Esophagus muscularis mucosa (tissue), 4 donors: ENCODE measurements at regions not wholly inside any gene's neighbourhood (a gene's known extent, or its start where the extent isn't known, plus 50 kb on each side); places are given as distances from the start of the nearest gene placed in this dataset.

ENCODE experiments used
- DNase-seq: peaks from one replicate; pipeline ENCODE4 v3.0.0-alpha.2; 2017; ENCODE audit errors: extremely low spot score
- H3K27ac ChIP-seq, 4 donors: fragments of 200-600 bp; sonication (generic); replicated peaks in 1 of 4; 1 replicate in 3 of 4; 2 replicates in 1 of 4; pipeline ENCODE4 v1.5.1; 2016 to 2019; ENCODE audit warnings: mild to moderate bottlenecking in 1 of 4
- H3K27me3 ChIP-seq, 4 donors: fragments of 200-600 bp; sonication (generic); one replicate each; pipeline versions ENCODE4 v1.5.1 to v1.6.0; 2016 to 2019
- H3K36me3 ChIP-seq, 4 donors: fragments of 200-600 bp; sonication (generic); one replicate each; pipeline ENCODE4 v1.5.1; 2016 to 2019
- H3K4me1 ChIP-seq, 4 donors: fragments of 200-600 bp; sonication (generic); one replicate each; pipeline ENCODE4 v1.5.1; 2016 to 2019
- H3K4me3 ChIP-seq, 4 donors: fragments of 200-600 bp; sonication (generic); 1 replicate in 2 of 4; 2 replicates in 2 of 4; pipeline ENCODE4 v1.5.1; 2016 to 2019; ENCODE audit warnings: mild to moderate bottlenecking in 4 of 4, moderate library complexity in 1 of 4
- H3K9me3 ChIP-seq, 4 donors: fragments of 200-600 bp; sonication (generic); 1 replicate in 3 of 4; 2 replicates in 1 of 4; pipeline ENCODE4 v1.5.1; 2016 to 2019
- EP300 ChIP-seq: sonication (generic); formaldehyde crosslinking; IDR thresholded peaks from one replicate; pipeline ENCODE4 v1.6.1; 2017; ENCODE audit warnings: antibody characterized with exemption
- POLR2A ChIP-seq: fragments of 450-650 bp; IDR thresholded peaks from one replicate; pipeline ENCODE4 v1.6.1; 2017; ENCODE audit warnings: antibody characterized with exemption, moderate library complexity, mild to moderate bottlenecking, low read depth
- POLR2AphosphoS5 ChIP-seq, 2 donors: sonication (generic); formaldehyde crosslinking; IDR thresholded peaks; one replicate each; pipeline ENCODE4 v1.6.1; 2017; ENCODE audit warnings: antibody characterized with exemption in 2 of 2
- WGBS: methylation state at CpG from one replicate; pipeline ENCODE4 v1.1.5; 2018; 5-methylcytosine and 5-hydroxymethylcytosine counted together
- intact Hi-C: fragments of 100-400 bp; cut with DNase I; formaldehyde crosslinking; loops from one replicate; pipeline ENCODE4 v1.15.1; 2023
- TF ChIP-seq, protein P1 (sequence below), 3 experiments: fragments of 200-600 bp in 2 of 3; fragments of 450-650 bp in 1 of 3; sonication (generic) in 2 of 3; IDR thresholded peaks; one replicate each; pipeline ENCODE4 v1.5.1; 2017 to 2019; ENCODE audit warnings: antibody characterized with exemption in 3 of 3, mild to moderate bottlenecking in 2 of 3, moderate library complexity in 1 of 3

DNA sequence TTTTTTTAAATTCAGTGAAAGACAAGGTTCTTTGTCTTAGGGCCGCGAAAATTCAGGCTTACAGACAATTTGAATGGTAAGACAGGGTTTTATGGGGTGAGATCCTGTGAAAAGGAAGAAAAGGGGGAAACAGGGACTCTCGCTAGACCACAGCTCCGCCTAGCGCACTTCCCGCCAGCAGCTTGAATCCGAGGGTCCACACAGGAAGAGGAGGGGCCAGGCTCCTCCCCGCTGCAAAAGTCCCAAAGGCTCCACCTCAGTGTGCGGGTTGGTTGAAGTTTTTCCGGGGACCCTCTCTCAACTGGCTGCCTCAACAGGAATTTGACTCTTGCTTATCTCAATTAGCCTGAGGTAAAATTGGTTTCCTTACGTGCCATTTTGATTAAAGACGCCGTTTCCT, 950.9 kb upstream of the CNTN5 start:
- no peaks in the 10 kb centered on the region for H3K4me1 ChIP-seq
- intact Hi-C loops = no loop called here
- no peaks in the 10 kb centered on the region for H3K9me3 ChIP-seq
- DNase-seq = no peak
- no peaks in the 10 kb centered on the region for H3K36me3 ChIP-seq
- WGBS = 89% methylated on average over 13 of the region's 13 CpGs
- no peak overlapping the region for H3K4me3 ChIP-seq
- H3K27ac ChIP-seq = no peak overlapping the region
- H3K27me3 ChIP-seq = no peaks in the 10 kb centered on the region
- TF ChIP-seq, protein P1, sequence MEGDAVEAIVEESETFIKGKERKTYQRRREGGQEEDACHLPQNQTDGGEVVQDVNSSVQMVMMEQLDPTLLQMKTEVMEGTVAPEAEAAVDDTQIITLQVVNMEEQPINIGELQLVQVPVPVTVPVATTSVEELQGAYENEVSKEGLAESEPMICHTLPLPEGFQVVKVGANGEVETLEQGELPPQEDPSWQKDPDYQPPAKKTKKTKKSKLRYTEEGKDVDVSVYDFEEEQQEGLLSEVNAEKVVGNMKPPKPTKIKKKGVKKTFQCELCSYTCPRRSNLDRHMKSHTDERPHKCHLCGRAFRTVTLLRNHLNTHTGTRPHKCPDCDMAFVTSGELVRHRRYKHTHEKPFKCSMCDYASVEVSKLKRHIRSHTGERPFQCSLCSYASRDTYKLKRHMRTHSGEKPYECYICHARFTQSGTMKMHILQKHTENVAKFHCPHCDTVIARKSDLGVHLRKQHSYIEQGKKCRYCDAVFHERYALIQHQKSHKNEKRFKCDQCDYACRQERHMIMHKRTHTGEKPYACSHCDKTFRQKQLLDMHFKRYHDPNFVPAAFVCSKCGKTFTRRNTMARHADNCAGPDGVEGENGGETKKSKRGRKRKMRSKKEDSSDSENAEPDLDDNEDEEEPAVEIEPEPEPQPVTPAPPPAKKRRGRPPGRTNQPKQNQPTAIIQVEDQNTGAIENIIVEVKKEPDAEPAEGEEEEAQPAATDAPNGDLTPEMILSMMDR (IDR thresholded peaks at IDR 0.05) = no peak
- TF ChIP-seq POLR2AphosphoS5 (IDR thresholded peaks at IDR 0.05) = no peak
- no peak for TF ChIP-seq EP300
- TF ChIP-seq POLR2A = no peak

DNA sequence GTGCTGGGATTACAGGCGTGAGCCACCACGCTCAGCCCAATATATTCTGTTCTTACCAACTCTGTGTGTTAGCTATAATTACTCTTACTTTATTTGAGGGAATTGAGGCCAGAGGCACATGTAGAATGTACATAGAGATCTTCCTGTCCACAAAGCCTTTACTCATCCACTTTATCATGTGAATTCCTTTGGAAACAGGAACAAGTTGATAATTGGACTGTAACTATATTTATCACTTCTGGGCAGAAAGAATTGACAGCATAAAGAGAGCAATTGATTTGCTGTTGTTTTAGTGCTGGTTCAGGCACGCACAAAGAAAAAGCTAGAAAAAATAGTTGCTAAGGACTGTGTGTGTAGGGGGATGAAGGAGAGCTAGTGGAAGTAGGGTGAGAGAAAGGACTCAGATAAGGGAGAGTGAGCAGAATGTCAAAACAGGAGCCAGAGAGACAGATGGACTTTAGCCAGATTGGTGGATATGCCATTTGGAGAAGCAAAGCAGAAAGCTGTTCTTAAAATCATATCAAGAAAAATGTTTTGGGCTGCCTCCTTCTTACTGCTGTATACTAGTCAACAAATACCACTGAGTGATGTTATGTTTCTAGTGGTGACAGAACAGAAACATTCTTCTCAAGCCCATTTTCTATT, 929.8 kb upstream of the CNTN5 start:
- no peak overlapping the region for H3K27ac ChIP-seq
- H3K4me3 ChIP-seq = no peak overlapping the region
- no peaks in the 10 kb centered on the region for H3K9me3 ChIP-seq
- intact Hi-C loops = no loop called here
- H3K36me3 ChIP-seq = no peaks in the 10 kb centered on the region
- TF ChIP-seq POLR2AphosphoS5 (IDR thresholded peaks at IDR 0.05) (no peak), EP300 (no peak), POLR2A (no peak)
- TF ChIP-seq, protein P1 (IDR thresholded peaks at IDR 0.05) = no peak
- H3K4me1 ChIP-seq = peaks cover 0 to 3% (median 0%) of the 10 kb centered on the region in 4 donors
- no peaks in the 10 kb centered on the region for H3K27me3 ChIP-seq
- DNase-seq = no peak
- WGBS = 84% methylated on average over 3 of the region's 3 CpGs

DNA sequence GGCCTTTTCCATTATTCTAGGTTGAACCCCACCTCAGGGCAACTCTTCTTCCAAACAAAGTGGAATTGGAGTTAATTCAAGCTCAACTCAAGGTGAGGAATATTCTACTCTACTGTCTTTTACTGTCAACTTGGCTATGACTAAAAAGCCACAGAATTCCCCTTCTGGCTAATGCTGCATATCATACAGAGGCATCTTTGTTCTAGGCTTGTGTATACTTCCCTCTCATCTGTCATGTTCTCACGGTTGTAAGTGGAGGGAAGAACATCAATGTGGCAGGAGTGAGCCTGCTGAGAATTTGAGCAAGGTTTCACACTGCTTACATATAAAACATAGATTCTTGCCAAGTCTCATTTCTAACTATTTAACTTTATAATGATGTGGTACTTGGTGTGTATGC, 921.4 kb upstream of the CNTN5 start:
- WGBS = 33% methylated on average over 1 of the region's 1 CpG
- Histone ChIP-seq H3K36me3 (no peaks in the 10 kb centered on the region), H3K27me3 (no peaks in the 10 kb centered on the region), H3K27ac (no peak overlapping the region), H3K9me3 (no peaks in the 10 kb centered on the region), H3K4me1 (no peaks in the 10 kb centered on the region), H3K4me3 (no peak overlapping the region)
- intact Hi-C loops = no loop called here
- TF ChIP-seq, protein P1 (IDR thresholded peaks at IDR 0.05) = no peak
- no peak for TF ChIP-seq EP300
- no peak for TF ChIP-seq POLR2AphosphoS5 (IDR thresholded peaks at IDR 0.05)
- no peak for TF ChIP-seq POLR2A
- no peak for DNase-seq

DNA sequence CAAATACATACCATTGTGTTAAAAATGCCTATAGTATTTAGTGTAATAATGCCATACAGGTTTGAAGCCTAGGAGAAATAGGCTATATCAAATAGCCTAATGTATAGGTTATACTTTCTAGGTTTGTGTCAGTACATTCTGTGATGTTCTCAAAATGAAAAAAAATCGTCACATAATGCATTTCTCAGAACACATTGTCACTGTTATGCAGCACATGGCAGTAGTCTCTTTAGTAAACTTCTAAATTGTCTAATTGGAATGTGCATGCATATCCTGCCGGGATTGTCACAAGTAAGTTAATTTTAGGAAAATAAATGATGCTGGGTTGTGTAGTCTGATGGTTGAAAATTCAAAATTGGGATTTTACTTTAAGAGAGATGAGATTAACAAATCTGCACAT, 920.1 kb upstream of the CNTN5 start:
- H3K9me3 ChIP-seq = no peaks in the 10 kb centered on the region
- no peak for DNase-seq
- intact Hi-C loops = no loop called here
- no peaks in the 10 kb centered on the region for H3K36me3 ChIP-seq
- H3K4me3 ChIP-seq = no peak overlapping the region
- no peaks in the 10 kb centered on the region for H3K4me1 ChIP-seq
- H3K27ac ChIP-seq = no peak overlapping the region
- WGBS = 89% methylated on average over 2 of the region's 2 CpGs
- no peaks in the 10 kb centered on the region for H3K27me3 ChIP-seq
- TF ChIP-seq POLR2AphosphoS5 (IDR thresholded peaks at IDR 0.05) = no peak
- TF ChIP-seq EP300 = no peak
- TF ChIP-seq, protein P1 (IDR thresholded peaks at IDR 0.05) = no peak
- TF ChIP-seq POLR2A = no peak

DNA sequence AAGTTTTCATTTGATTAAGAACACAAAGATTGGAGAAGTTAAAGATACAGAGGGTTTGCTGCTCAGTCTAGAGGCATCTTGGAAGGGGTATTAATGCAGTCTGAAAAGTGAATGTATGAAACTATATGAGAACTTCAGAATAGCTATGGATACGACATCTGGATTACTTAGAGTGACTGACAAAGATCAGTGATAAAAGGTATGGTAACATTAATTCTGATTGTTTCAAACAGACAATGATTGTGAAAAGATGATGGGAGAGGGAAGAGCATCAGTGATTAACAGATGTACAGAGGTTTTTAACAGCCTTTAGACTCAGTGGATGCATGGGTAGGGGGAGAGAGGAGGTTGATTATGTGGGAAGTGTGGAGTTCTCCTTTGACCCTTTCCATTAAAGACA, 919.4 kb upstream of the CNTN5 start:
- Histone ChIP-seq H3K36me3 (no peaks in the 10 kb centered on the region), H3K9me3 (no peaks in the 10 kb centered on the region), H3K4me3 (no peak overlapping the region), H3K27me3 (no peaks in the 10 kb centered on the region), H3K27ac (no peak overlapping the region), H3K4me1 (no peaks in the 10 kb centered on the region)
- TF ChIP-seq, protein P1 (IDR thresholded peaks at IDR 0.05) = no peak
- intact Hi-C loops = no loop called here
- WGBS = 89% methylated on average over 1 of the region's 1 CpG
- no peak for DNase-seq
